ENCODE measurements at regions not wholly inside any gene's neighbourhood (a gene's known extent, or its start where the extent isn't known, plus 50 kb on each side); places are given as distances from the start of the nearest gene placed in this dataset.
"Not testable (repeated sequence)": the region's sequence is repeated elsewhere in the genome, so short reads cannot be mapped to it uniquely, and the experiment has no call there.

- H3K9me3 Mint-ChIP-seq: peaks cover 0 to 14% (median 7%) of the 10 kb centered on the region in 9 donors
- no peak for DNase-seq
- H3K36me3 Mint-ChIP-seq: no peaks in the 10 kb centered on the region
- no peaks in the 10 kb centered on the region for H3K4me1 Mint-ChIP-seq
- H3K27ac Mint-ChIP-seq: no peak overlapping the region
- ATAC-seq: no peak
- POLR2A ChIA-PET: no interaction called here
- no peaks in the 10 kb centered on the region for H3K27me3 Mint-ChIP-seq
- no peak overlapping the region for H3K4me3 Mint-ChIP-seq
Observed at GRCh38 chrX:23504895-23505294, 162.4 kb upstream of the PRDX4 start.

GRCh38 chrX:23505531-23506303 is 161.6 kb upstream of the PRDX4 start:
- no peaks in the 10 kb centered on the region for H3K36me3 Mint-ChIP-seq
- no peak overlapping the region for H3K4me3 Mint-ChIP-seq
- H3K4me1 Mint-ChIP-seq: no peaks in the 10 kb centered on the region
- DNase-seq (no peak), ATAC-seq (no peak)
- H3K9me3 Mint-ChIP-seq: peaks cover 0 to 16% (median 8%) of the 10 kb centered on the region in 9 donors
- H3K27ac Mint-ChIP-seq: no peak overlapping the region
- no peaks in the 10 kb centered on the region for H3K27me3 Mint-ChIP-seq
- POLR2A ChIA-PET: no interaction called here

GRCh38 chrX:23509256-23509655 is 158.0 kb upstream of the PRDX4 start:
- POLR2A ChIA-PET: no interaction called here
- Mint-ChIP-seq H3K9me3 (peaks cover 0 to 16% (median 8%) of the 10 kb centered on the region in 9 donors), H3K4me3 (no peak overlapping the region), H3K27me3 (no peaks in the 10 kb centered on the region), H3K4me1 (no peaks in the 10 kb centered on the region), H3K36me3 (no peaks in the 10 kb centered on the region), H3K27ac (no peak overlapping the region)
- no peak for DNase-seq
- ATAC-seq: no peak

- no peak overlapping the region for H3K4me3 Mint-ChIP-seq
- no peaks in the 10 kb centered on the region for H3K27me3 Mint-ChIP-seq
- peaks cover 0 to 16% (median 8%) of the 10 kb centered on the region in 9 donors for H3K9me3 Mint-ChIP-seq
- H3K4me1 Mint-ChIP-seq: no peaks in the 10 kb centered on the region
- DNase-seq (no peak), ATAC-seq (no peak)
- H3K27ac Mint-ChIP-seq: no peak overlapping the region
- H3K36me3 Mint-ChIP-seq: no peaks in the 10 kb centered on the region
- POLR2A ChIA-PET: no interaction called here
Observed at GRCh38 chrX:23511793-23512192, 155.5 kb upstream of the PRDX4 start.

DNA sequence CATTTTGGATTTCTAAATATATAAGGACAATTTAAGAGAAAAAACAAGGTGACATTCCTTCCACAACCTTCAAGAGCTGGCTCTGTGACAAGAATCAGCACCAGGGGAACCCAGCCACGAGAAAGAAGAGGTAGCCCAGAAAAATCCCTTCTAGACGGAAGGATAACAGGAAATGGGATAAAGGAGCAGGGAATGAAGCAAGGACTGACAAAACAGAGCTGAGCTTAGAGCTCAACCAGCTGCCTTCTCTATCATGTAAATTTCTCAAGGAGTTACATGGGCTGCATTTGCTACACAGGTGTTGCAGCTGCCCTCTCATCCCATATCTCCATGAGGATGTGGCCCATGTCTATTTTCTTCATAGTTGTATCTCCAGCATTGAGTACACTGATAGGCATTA is 154.2 kb upstream of the PRDX4 start:
- Mint-ChIP-seq H3K36me3 (no peaks in the 10 kb centered on the region), H3K27ac (no peak overlapping the region), H3K9me3 (peaks cover 0 to 15% (median 8%) of the 10 kb centered on the region in 9 donors), H3K27me3 (no peaks in the 10 kb centered on the region), H3K4me1 (no peaks in the 10 kb centered on the region), H3K4me3 (no peak overlapping the region)
- no peak for DNase-seq
- POLR2A ChIA-PET: no interaction called here
- no peak for ATAC-seq

DNA sequence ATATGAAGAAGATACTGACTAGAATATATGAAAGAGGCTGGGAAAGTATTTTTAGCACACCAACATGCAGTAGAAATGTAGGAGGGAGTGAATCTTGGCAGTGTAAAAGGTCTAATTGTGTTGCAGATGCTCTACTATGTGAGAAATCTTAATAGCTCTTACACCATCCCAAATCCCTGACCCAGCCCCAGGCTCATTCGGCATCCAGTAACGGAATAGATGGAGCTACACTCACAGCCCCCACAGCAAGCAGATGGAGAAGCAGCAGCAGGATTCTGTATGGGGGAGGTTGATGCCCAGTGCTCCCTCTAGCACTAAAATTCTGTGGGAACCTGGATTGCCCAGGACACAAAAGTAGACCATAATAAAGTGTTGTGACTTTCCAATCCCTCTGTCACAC is 153.2 kb upstream of the PRDX4 start:
- DNase-seq (no peak), ATAC-seq (no peak)
- Mint-ChIP-seq H3K4me3 (no peak overlapping the region), H3K27me3 (no peaks in the 10 kb centered on the region), H3K9me3 (peaks cover 0 to 6% (median 2%) of the 10 kb centered on the region in 9 donors), H3K4me1 (no peaks in the 10 kb centered on the region), H3K36me3 (no peaks in the 10 kb centered on the region), H3K27ac (no peak overlapping the region)
- POLR2A ChIA-PET: no interaction called here

DNA sequence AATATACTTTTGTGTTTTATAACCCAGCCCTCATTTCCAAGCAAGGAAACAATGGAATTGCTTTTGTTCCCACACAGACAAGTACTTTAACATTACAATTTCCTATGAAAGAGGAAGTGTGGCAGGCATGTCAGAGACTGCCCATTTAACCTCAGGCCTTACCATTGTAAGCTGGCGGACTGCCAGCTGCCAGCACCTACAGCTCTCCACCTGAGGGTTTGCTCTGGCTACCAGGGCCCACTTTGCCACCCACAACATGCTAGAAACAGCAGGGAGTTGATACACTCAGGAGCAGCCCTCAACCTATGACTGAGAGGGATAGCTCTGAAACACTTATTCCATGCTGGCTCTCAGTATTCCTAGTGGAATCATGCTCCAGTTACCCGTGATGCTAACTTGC is 152.3 kb upstream of the PRDX4 start:
- H3K9me3 Mint-ChIP-seq: peaks cover 0 to 4% (median 0%) of the 10 kb centered on the region in 9 donors
- POLR2A ChIA-PET: no interaction called here
- no peaks in the 10 kb centered on the region for H3K36me3 Mint-ChIP-seq
- H3K4me3 Mint-ChIP-seq: no peak overlapping the region
- peak overlapping the region in 1 of 10 donors; percentile 29 for H3K27ac Mint-ChIP-seq
- H3K27me3 Mint-ChIP-seq: no peaks in the 10 kb centered on the region
- DNase-seq: no peak
- no peaks in the 10 kb centered on the region for H3K4me1 Mint-ChIP-seq
- no peak for ATAC-seq

- H3K36me3 Mint-ChIP-seq, H3K27ac Mint-ChIP-seq, H3K4me1 Mint-ChIP-seq, POLR2A ChIA-PET, DNase-seq, ATAC-seq, H3K4me3 Mint-ChIP-seq: not testable (repeated sequence)
- peaks cover 0 to 19% (median 2%) of the 10 kb centered on the region in 5 donors for H3K27me3 Mint-ChIP-seq
- peaks cover 0 to 25% (median 10%) of the 10 kb centered on the region in 9 donors for H3K9me3 Mint-ChIP-seq
Observed at GRCh38 chrX:23523026-23523657, 144.2 kb upstream of the PRDX4 start.

DNA sequence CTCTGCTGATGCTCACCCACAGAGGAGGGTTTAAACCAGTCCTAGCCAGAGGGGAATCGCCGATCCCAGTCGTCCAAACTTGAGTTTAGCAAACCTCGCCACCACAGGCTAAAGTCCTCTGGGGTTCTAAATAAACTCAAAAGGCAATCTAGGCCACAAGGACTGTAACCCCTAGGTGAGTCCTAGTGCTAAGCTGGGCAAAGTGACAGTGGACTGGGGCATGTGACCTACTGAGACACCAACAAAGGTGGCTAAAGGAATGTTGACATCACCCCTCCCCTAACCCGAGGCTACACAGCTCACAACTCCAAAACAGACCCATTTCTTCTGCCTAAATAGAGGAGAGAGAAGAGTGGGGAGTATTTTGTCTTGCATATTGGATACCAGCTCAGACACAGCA is 142.8 kb upstream of the PRDX4 start:
- DNase-seq (no peak), ATAC-seq (no peak)
- Mint-ChIP-seq H3K4me1 (no peaks in the 10 kb centered on the region), H3K9me3 (peaks cover 0 to 25% (median 10%) of the 10 kb centered on the region in 9 donors), H3K27me3 (peaks cover 0 to 19% (median 2%) of the 10 kb centered on the region in 5 donors), H3K27ac (no peak overlapping the region), H3K36me3 (peaks cover 0 to 10% (median 0%) of the 10 kb centered on the region in 3 donors), H3K4me3 (no peak overlapping the region)
- POLR2A ChIA-PET: no interaction called here

DNA sequence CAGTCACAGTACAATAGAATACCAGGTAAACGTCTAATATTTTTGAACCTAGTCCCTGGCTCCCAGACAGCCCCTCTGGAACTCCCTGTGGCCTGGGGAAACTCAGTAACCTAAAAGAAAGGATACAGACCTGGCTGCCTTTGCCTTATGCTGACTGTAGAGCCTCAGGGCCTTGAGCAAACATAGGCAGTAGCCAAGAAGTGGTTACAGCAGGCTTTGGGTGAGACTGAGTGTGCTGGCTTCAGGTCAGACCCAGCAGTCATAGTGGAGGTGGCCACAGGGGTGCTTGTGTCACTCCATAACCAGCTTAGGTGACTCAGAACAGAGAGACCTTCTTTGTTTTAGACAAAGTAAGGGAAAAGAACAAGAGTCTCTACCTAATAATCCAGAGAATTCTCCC is 141.8 kb upstream of the PRDX4 start:
- no peaks in the 10 kb centered on the region for H3K4me1 Mint-ChIP-seq
- peaks cover 0 to 10% (median 0%) of the 10 kb centered on the region in 3 donors for H3K36me3 Mint-ChIP-seq
- H3K9me3 Mint-ChIP-seq: peaks cover 0 to 24% (median 8%) of the 10 kb centered on the region in 9 donors
- no peak overlapping the region for H3K27ac Mint-ChIP-seq
- POLR2A ChIA-PET: no interaction called here
- H3K4me3 Mint-ChIP-seq: no peak overlapping the region
- ATAC-seq (no peak), DNase-seq (no peak)
- H3K27me3 Mint-ChIP-seq: peaks cover 0 to 19% (median 2%) of the 10 kb centered on the region in 5 donors

- Mint-ChIP-seq H3K9me3 (peaks cover 0 to 18% (median 0%) of the 10 kb centered on the region in 9 donors), H3K4me1 (no peaks in the 10 kb centered on the region), H3K4me3 (no peak overlapping the region), H3K27me3 (peaks cover 0 to 8% (median 0%) of the 10 kb centered on the region in 5 donors), H3K27ac (no peak overlapping the region), H3K36me3 (peaks cover 0 to 5% (median 0%) of the 10 kb centered on the region in 3 donors)
- POLR2A ChIA-PET: no interaction called here
- DNase-seq (no peak), ATAC-seq (no peak)
Observed at GRCh38 chrX:23540532-23540931, 126.8 kb upstream of the PRDX4 start.

DNA sequence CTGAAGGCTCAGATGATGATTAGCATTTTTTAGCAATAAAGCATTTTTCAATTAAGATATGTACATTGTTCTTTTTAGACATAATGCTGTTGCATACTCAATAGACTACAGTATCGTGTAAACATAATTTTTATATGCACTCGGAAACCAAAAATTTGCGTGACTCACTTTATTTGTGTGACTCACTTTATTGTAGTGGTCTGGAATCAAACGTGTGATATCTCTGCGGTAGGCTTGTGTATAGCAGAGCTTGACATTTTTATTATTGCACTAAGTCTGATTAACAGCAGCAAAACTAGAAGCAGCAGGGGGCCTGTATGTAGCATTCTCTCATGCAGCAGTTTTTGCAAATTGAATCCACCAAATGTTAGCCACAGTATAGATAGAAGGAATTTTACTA is 119.1 kb upstream of the PRDX4 start:
- no peak for DNase-seq
- Mint-ChIP-seq H3K36me3 (no peaks in the 10 kb centered on the region), H3K4me3 (no peak overlapping the region), H3K27me3 (peaks cover 0 to 11% (median 1%) of the 10 kb centered on the region in 5 donors), H3K27ac (no peak overlapping the region), H3K9me3 (peaks cover 0 to 7% (median 0%) of the 10 kb centered on the region in 9 donors), H3K4me1 (no peaks in the 10 kb centered on the region)
- ATAC-seq: no peak
- POLR2A ChIA-PET: no interaction called here

DNA sequence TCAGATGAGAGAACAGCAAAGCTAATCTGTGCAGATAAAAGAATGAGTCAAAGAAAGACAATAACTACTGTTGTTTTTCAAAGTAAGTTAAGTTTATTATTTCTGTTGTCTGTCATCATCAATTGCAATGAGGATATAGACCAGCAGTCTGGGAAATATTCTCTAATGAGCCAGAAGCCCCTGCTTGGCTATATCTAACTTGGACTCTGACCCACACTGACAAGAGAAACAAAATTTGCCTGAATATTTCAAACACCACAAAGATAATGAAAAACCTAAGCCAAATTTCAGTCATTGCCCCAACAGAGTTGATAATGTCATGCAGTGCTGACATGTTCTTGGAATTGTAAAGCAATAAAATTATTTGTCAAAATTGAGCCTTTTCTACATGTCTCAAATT is 115.0 kb upstream of the PRDX4 start:
- ATAC-seq (no peak), DNase-seq (no peak)
- H3K4me3 Mint-ChIP-seq: no peak overlapping the region
- H3K27me3 Mint-ChIP-seq: peaks cover 0 to 11% (median 1%) of the 10 kb centered on the region in 5 donors
- peaks cover 0 to 10% (median 0%) of the 10 kb centered on the region in 3 donors for H3K36me3 Mint-ChIP-seq
- H3K4me1 Mint-ChIP-seq: no peaks in the 10 kb centered on the region
- peaks cover 0 to 18% (median 9%) of the 10 kb centered on the region in 9 donors for H3K9me3 Mint-ChIP-seq
- POLR2A ChIA-PET: no interaction called here
- no peak overlapping the region for H3K27ac Mint-ChIP-seq
